Bronchial epithelial cell (primary cell): ENCODE measurements at regions not wholly inside any gene's neighbourhood (a gene's known extent, or its start where the extent isn't known, plus 50 kb on each side); places are given as distances from the start of the nearest gene placed in this dataset.

ENCODE experiments used
- DNase-seq: peaks from one replicate; pipeline ENCODE4 v3.0.0-alpha.2; 2010; ENCODE audit warnings: low read depth
- FAIRE-seq: peaks from 2 replicates; lab custom pipeline; 2011; peaks lifted over from hg19 to GRCh38; lab: Jason Lieb, UNC
- H3K27me3 ChIP-seq: 2 replicates; pipeline ENCODE4 v1.5.1; 2011; ENCODE audit warnings: low read length; ENCODE audit not compliant: control insufficient read depth, insufficient read depth
- H3K36me3 ChIP-seq: 2 replicates; pipeline ENCODE4 v1.5.1; 2011; ENCODE audit warnings: low read length; ENCODE audit not compliant: control insufficient read depth, insufficient read depth
- H3K4me3 ChIP-seq: 2 replicates; pipeline ENCODE4 v1.5.1; 2011; ENCODE audit warnings: mild to moderate bottlenecking, low read depth, low read length, control low read depth
- CTCF ChIP-seq: IDR thresholded peaks from 2 replicates; pipeline ENCODE4 v1.5.1; 2011; ENCODE audit warnings: mild to moderate bottlenecking, moderate library complexity, low read length, control low read depth, inconsistent platforms; ENCODE audit not compliant: insufficient read depth, severe bottlenecking

GRCh38 chr11:119521551-119521950, 98.6 kb upstream of the THY1 start:
- peaks cover 13% of the 10 kb centered on the region for H3K27me3 ChIP-seq
- H3K36me3 ChIP-seq: no peaks in the 10 kb centered on the region
- DNase-seq (no peak), FAIRE-seq (no peak)
- no peak for TF ChIP-seq CTCF
- no peak overlapping the region for H3K4me3 ChIP-seq

GRCh38 chr11:119520966-119521365, 98.0 kb upstream of the THY1 start:
- FAIRE-seq (no peak), DNase-seq (no peak)
- Histone ChIP-seq H3K4me3 (no peak overlapping the region), H3K36me3 (no peaks in the 10 kb centered on the region), H3K27me3 (peaks cover 13% of the 10 kb centered on the region)
- TF ChIP-seq CTCF: no peak

- DNase-seq (no peak), FAIRE-seq (no peak)
- peaks cover 10% of the 10 kb centered on the region for H3K27me3 ChIP-seq
- no peaks in the 10 kb centered on the region for H3K36me3 ChIP-seq
- H3K4me3 ChIP-seq: no peak overlapping the region
- no peak for TF ChIP-seq CTCF
These were observed 97.4 kb upstream of the THY1 start for GRCh38 chr11:119520400-119520799.

- FAIRE-seq (peak; percentile 58), DNase-seq (no peak)
- H3K36me3 ChIP-seq: no peaks in the 10 kb centered on the region
- peaks cover 9% of the 10 kb centered on the region for H3K27me3 ChIP-seq
- TF ChIP-seq CTCF: no peak
- no peak overlapping the region for H3K4me3 ChIP-seq
These were observed 96.8 kb upstream of the THY1 start for GRCh38 chr11:119519796-119520195.

GRCh38 chr11:119518746-119519730, 96.1 kb upstream of the THY1 start:
- H3K4me3 ChIP-seq: no peak overlapping the region
- no peaks in the 10 kb centered on the region for H3K36me3 ChIP-seq
- H3K27me3 ChIP-seq: peaks cover 12% of the 10 kb centered on the region
- DNase-seq: peak; percentile 59
- TF ChIP-seq CTCF: no peak
- FAIRE-seq: peak; percentile 62
